GM12873 (cell line): ENCODE measurements at regions not wholly inside any gene's neighbourhood (a gene's known extent, or its start where the extent isn't known, plus 50 kb on each side); places are given as distances from the start of the nearest gene placed in this dataset.

Source experiments
- CTCF ChIP-seq: IDR thresholded peaks from 2 replicates; pipeline ENCODE4 v1.5.1; 2012; ENCODE audit warnings: low read depth, mild to moderate bottlenecking, moderate library complexity, low read length, control low read depth; ENCODE audit not compliant: insufficient read depth; ENCODE audit errors: missing control alignments

GRCh38 chr11:19628018-19628417 lies 84.6 kb upstream of the NAV2 start:
- TF ChIP-seq CTCF, result no peak

GRCh38 chr11:19627566-19627965 lies 85.1 kb upstream of the NAV2 start:
- no peak for TF ChIP-seq CTCF

GRCh38 chr11:19625438-19625837 lies 87.2 kb upstream of the NAV2 start:
- TF ChIP-seq CTCF, result no peak

GRCh38 chr11:19617696-19618523 lies 94.7 kb upstream of the NAV2 start:
- TF ChIP-seq CTCF, result no peak

- TF ChIP-seq CTCF, result no peak
Measured at GRCh38 chr11:19615341-19616183, 97.1 kb upstream of the NAV2 start.

GRCh38 chr11:19614370-19614940 lies 98.2 kb upstream of the NAV2 start:
- no peak for TF ChIP-seq CTCF

- no peak for TF ChIP-seq CTCF
Measured at GRCh38 chr11:19607656-19608360, 104.8 kb upstream of the NAV2 start.
